ENCODE measurements at regions not wholly inside any gene's neighbourhood (a gene's known extent, or its start where the extent isn't known, plus 50 kb on each side); places are given as distances from the start of the nearest gene placed in this dataset.

- TF ChIP-seq ZNF274 (IDR thresholded peaks at IDR 0.05; ENCODE audit: low read length) (no peak), ZNF274 (tag by site-specific recombination; IDR thresholded peaks at IDR 0.05; ENCODE audit: borderline replicate concordance) (no peak), ZBTB26 (tag by site-specific recombination; optimal IDR thresholded peaks at IDR 0.05) (no peak)
Measured at GRCh38 chr6:14865531-14866100, 380.3 kb upstream of the JARID2 start.
